ENCODE measurements at regions not wholly inside any gene's neighbourhood (a gene's known extent, or its start where the extent isn't known, plus 50 kb on each side); places are given as distances from the start of the nearest gene placed in this dataset.

DNA sequence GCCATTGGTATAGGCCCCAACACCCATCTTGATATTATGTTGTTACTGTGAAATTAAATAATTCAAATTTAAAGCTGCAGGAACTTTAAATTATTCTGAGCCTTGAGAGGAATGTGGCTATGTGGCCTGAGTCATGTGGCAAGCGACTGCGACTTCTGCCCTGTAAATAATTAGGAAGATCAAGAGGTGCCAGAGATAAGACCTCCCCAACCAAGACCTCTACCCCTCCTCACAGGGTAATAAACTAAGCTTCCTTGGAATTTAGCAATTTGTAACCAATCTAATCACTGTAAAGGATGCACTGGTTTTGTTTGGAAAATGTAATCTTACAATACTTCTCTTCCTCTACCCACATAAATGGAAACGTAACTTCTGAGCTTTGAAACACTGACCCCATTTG, 501.9 kb downstream of the RAPGEF2 start:
- no peak overlapping the region for H3K4me3 ChIP-seq (ENCODE audit: low read depth, low read length)
- no peak for DNase-seq (ENCODE audit: low read depth)
- TF ChIP-seq, protein P1, sequence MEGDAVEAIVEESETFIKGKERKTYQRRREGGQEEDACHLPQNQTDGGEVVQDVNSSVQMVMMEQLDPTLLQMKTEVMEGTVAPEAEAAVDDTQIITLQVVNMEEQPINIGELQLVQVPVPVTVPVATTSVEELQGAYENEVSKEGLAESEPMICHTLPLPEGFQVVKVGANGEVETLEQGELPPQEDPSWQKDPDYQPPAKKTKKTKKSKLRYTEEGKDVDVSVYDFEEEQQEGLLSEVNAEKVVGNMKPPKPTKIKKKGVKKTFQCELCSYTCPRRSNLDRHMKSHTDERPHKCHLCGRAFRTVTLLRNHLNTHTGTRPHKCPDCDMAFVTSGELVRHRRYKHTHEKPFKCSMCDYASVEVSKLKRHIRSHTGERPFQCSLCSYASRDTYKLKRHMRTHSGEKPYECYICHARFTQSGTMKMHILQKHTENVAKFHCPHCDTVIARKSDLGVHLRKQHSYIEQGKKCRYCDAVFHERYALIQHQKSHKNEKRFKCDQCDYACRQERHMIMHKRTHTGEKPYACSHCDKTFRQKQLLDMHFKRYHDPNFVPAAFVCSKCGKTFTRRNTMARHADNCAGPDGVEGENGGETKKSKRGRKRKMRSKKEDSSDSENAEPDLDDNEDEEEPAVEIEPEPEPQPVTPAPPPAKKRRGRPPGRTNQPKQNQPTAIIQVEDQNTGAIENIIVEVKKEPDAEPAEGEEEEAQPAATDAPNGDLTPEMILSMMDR (IDR thresholded peaks at IDR 0.05; ENCODE audit: insufficient read depth, low read length): no peak

DNA sequence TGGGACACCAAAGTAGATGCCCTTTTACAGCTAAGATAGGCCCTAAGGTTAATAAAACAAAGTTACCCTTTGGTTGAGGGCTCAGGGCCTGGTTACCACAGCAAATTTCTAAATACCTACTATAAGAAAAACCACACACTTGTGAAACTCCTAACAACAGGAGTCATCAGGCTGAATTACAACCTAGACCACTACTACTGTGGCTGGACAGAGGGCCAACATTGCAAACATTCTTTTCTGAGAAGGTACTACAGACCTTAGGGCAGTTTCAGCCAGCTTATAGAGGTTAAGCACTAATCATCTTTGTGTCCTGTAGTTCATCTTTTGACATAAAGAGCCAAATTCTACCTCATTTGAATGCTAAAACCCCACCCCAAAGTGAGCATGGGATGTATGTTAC, 504.0 kb downstream of the RAPGEF2 start:
- no peak for DNase-seq (ENCODE audit: low read depth)
- no peak overlapping the region for H3K4me3 ChIP-seq (ENCODE audit: low read depth, low read length)
- TF ChIP-seq, protein P1 (IDR thresholded peaks at IDR 0.05; ENCODE audit: insufficient read depth, low read length): no peak

DNA sequence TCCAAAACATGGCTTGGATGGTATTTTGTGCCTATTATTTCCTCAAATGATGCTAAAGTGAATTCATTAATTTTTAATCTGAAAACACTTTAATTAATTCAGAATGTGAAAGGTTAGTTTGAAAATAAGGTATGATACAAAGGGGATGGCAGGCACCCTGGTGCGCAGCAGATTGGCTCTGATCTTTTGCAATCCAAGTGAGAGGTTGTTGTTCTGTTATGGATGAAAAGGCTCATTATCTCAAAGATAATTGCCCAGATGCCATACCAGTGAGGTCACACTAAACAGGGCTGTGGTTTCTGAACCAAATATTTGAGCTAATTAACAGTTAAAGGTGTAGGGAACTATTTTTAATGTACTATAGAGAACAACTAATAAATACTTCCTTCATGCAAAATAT, 504.9 kb downstream of the RAPGEF2 start:
- H3K4me3 ChIP-seq (ENCODE audit: low read depth, low read length): no peak overlapping the region
- no peak for DNase-seq (ENCODE audit: low read depth)
- TF ChIP-seq, protein P1 (IDR thresholded peaks at IDR 0.05; ENCODE audit: insufficient read depth, low read length): no peak

DNA sequence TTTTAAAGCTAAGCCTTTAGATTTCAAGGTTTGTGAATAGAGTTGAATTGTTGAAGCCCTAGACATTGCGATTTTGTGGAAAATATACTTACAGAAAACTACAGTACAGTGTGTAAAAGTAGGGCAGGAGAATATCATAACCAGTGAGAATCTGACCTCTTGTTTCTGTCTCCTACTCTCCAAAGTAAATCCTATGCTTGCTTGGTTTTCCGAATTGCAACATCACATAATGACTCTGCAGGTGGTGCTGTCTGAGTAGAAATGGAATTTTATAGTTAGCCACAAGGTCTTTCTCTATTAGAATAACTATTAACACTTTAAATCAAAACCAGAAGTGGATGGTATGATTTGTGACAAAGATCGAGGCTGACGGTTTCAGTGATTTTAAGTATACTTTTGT, 505.6 kb downstream of the RAPGEF2 start:
- DNase-seq (ENCODE audit: low read depth): no peak
- no peak overlapping the region for H3K4me3 ChIP-seq (ENCODE audit: low read depth, low read length)
- TF ChIP-seq, protein P1 (IDR thresholded peaks at IDR 0.05; ENCODE audit: insufficient read depth, low read length): no peak

DNA sequence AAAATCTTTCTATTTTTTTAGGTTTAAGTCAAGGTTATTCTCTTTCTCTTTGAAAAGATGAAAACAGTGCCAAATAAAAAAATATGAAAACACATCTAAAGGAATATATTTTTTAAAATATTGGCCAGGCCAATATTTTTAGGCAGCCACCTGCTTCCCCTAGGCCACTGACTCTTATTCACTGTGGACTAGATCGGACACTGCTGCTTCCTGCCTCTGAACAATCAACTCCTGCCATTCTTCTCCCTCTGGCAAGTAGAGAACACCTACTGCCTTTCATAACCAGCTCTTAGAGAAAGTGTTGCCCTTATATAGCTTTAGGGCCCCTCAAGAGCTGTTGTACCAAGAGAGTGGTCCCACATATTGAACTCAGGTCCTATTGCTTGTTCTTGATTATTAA, 529.2 kb downstream of the RAPGEF2 start:
- TF ChIP-seq, protein P1 (IDR thresholded peaks at IDR 0.05; ENCODE audit: insufficient read depth, low read length): no peak
- no peak overlapping the region for H3K4me3 ChIP-seq (ENCODE audit: low read depth, low read length)
- no peak for DNase-seq (ENCODE audit: low read depth)

DNA sequence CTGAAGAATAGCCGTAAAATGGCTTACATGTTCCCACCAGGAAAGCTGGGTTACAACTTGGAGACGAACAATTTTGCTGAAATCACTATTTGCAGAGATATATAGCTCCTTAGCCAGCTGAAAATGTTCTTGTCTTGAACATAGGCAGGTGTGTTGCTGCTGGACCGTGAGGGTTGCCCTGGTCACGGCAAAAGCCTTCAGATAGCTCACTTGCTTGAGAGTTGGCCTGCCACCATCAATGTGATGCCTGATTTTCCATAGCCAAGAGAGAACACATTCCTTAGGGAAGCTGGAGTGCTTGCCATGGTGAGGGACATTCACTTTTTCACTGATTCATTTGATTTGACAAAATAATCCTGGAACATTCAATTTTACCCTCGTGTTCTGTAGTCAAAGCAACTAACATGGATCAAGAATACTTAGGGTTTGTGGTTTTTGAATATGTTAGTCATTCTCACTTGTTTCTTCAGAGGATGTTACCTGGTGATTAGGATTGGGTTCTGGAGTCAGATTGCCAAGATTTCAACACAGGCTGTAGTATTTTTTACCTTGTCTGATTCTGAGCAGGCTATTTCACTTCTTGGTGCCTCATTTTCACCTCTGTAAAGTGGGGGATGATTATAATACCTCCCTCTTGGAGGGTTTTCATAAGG, 536.9 kb downstream of the RAPGEF2 start:
- H3K4me3 ChIP-seq (ENCODE audit: low read depth, low read length): no peak overlapping the region
- no peak for DNase-seq (ENCODE audit: low read depth)
- TF ChIP-seq, protein P1 (IDR thresholded peaks at IDR 0.05; ENCODE audit: insufficient read depth, low read length): no peak

DNA sequence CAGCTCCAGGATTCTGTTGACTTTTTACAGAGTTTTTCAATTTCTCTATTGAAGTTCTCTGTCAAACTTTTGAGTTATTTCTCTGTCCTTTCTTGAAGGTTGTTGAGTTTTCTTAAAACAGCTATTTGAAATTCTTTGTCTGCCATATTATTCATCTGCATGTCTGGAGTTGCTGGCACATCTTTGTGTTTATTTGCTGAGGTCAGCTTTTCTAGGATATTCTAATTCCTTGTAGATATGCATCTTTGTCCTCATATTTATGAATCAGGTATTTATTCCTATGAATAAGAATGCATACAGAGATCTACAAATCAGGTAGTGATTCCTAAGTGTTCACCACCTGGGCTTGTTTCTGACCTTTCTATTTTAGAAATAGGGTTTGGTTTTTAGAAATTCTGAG, 546.4 kb downstream of the RAPGEF2 start:
- TF ChIP-seq, protein P1 (IDR thresholded peaks at IDR 0.05; ENCODE audit: insufficient read depth, low read length): no peak
- no peak overlapping the region for H3K4me3 ChIP-seq (ENCODE audit: low read depth, low read length)
- no peak for DNase-seq (ENCODE audit: low read depth)

Data from fibroblast of the aortic adventitia (primary cell).